Lung (tissue), 11 donors: ENCODE measurements at regions not wholly inside any gene's neighbourhood (a gene's known extent, or its start where the extent isn't known, plus 50 kb on each side); places are given as distances from the start of the nearest gene placed in this dataset.

ENCODE experiments used
- ATAC-seq: fragments of 200-7000 bp; cut with Tn5 transposase; one replicate; pipeline ENCODE4 v1.9.1; 2020; ENCODE audit warnings: moderate number of reproducible peaks; ENCODE audit not compliant: insufficient read depth, low FRiP score
- DNase-seq, 3 donors: peaks; one replicate each; pipeline ENCODE4 v3.0.0-alpha.2; 2013 to 2017
- H3K27ac ChIP-seq, 2 donors: one replicate each; pipeline ENCODE4 v1.5.1; 2013; ENCODE audit warnings: mild to moderate bottlenecking in 2 of 2, moderate library complexity in 2 of 2, control low read depth in 1 of 2, inconsistent platforms in 1 of 2, low read depth in 1 of 2, low read length in 1 of 2
- H3K27me3 ChIP-seq, 3 donors: one replicate each; pipeline ENCODE4 v1.5.1; 2013; ENCODE audit warnings: low read length in 2 of 3; ENCODE audit not compliant: control insufficient read depth in 3 of 3, insufficient read depth in 3 of 3
- H3K36me3 ChIP-seq, 4 donors: one replicate each; pipeline ENCODE4 v1.5.1; 2013; ENCODE audit warnings: low read length in 4 of 4, mild to moderate bottlenecking in 1 of 4, moderate library complexity in 1 of 4; ENCODE audit not compliant: control insufficient read depth in 4 of 4, insufficient read depth in 4 of 4
- H3K4me1 ChIP-seq, 5 donors: one replicate each; pipeline ENCODE4 v1.5.1; 2013; ENCODE audit warnings: low read length in 5 of 5, mild to moderate bottlenecking in 2 of 5, moderate library complexity in 1 of 5; ENCODE audit not compliant: control insufficient read depth in 5 of 5, insufficient read depth in 5 of 5
- H3K4me3 ChIP-seq: one replicate; pipeline ENCODE4 v1.5.1; 2013; ENCODE audit warnings: mild to moderate bottlenecking, control low read depth, moderate library complexity
- H3K9ac ChIP-seq, 2 donors: one replicate each; pipeline ENCODE4 v1.5.1; 2013; ENCODE audit warnings: low read length in 2 of 2, control low read depth in 1 of 2; ENCODE audit not compliant: insufficient read depth in 1 of 2
- H3K9me3 ChIP-seq, 4 donors: one replicate each; pipeline ENCODE4 v1.5.1; 2013; ENCODE audit warnings: low read length in 3 of 4, mild to moderate bottlenecking in 1 of 4, moderate library complexity in 1 of 4; ENCODE audit not compliant: control insufficient read depth in 4 of 4, insufficient read depth in 3 of 4
- CTCF ChIP-seq: IDR thresholded peaks from 2 replicates; pipeline ENCODE4 v1.5.1; 2012; ENCODE audit warnings: mild to moderate bottlenecking; ENCODE audit errors: control extremely low read depth, extremely low read depth
- WGBS, 2 donors: extraction: QIAGEN DNeasy Blood & Tissue Kit; methylation state at CpG; one replicate each; pipeline ENCODE4 v1.1.7; 2013; 5-methylcytosine and 5-hydroxymethylcytosine counted together
- donor health status: control.
- donor health status: control.
- donor health status: Bipolar disorder and iron deficiency.
- donor health status: healthy.
- donor health status: DM: yes; HTN: yes; CAD: no.

DNA sequence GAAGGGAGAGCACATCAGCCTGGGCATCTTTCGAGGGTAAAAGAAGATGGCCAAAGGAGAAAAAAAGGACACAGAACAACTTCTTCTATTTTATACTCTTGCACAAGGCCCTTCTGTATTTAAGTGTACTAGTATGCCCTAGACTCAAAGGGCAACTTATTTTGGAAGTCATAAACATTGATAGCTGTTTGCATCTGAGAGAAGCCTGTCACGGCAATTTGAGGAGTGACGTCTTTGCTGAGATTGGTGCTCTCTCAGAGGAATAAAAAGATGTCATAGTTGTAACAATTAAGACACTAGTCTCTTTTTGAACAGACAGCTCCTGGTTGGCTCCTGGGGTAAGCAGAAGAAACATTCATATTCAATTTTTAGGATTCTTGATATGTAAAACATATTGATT lies 260.4 kb upstream of the TTC14 start:
- 86 to 87% methylated on average over 3 of the region's 3 CpGs for WGBS, 2 donors
- no peak for DNase-seq
- Histone ChIP-seq H3K9ac (no peak overlapping the region), H3K9me3 (no peaks in the 10 kb centered on the region), H3K36me3 (no peaks in the 10 kb centered on the region), H3K4me1 (no peaks in the 10 kb centered on the region), H3K27me3 (no peaks in the 10 kb centered on the region), H3K4me3 (no peak overlapping the region), H3K27ac (no peak overlapping the region)
- no peak for ATAC-seq
- TF ChIP-seq CTCF: no peak

DNA sequence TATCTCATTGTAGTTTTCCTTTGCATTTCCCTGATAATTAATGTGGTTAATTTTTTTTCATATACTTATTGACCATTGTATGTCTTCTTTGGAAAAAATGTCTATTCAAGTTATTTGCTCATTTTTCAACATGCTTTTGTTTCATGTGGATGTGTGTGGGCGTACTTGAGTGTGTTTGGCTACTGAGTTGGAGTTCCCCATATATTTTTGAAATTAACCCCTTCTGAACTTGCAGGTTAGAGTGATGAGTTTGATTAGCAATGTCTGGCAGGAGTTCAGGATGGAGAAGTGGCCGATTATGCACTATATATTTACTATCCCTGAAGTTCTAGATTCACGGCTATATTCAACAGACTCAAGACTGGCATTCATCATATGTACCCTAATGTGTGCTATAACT lies 250.4 kb upstream of the TTC14 start:
- DNase-seq (no peak), ATAC-seq (no peak)
- no peak overlapping the region for H3K4me3 ChIP-seq
- no peaks in the 10 kb centered on the region for H3K36me3 ChIP-seq
- H3K27ac ChIP-seq: no peak overlapping the region
- H3K9ac ChIP-seq: no peak overlapping the region
- H3K4me1 ChIP-seq: no peaks in the 10 kb centered on the region
- 70 to 84% methylated on average over 3 of the region's 3 CpGs for WGBS, 2 donors
- H3K27me3 ChIP-seq: no peaks in the 10 kb centered on the region
- TF ChIP-seq CTCF: no peak
- no peaks in the 10 kb centered on the region for H3K9me3 ChIP-seq

GRCh38 chr3:180352261-180352660 lies 249.7 kb upstream of the TTC14 start:
- Histone ChIP-seq H3K9ac (no peak overlapping the region), H3K27ac (no peak overlapping the region), H3K36me3 (no peaks in the 10 kb centered on the region), H3K9me3 (no peaks in the 10 kb centered on the region), H3K4me1 (no peaks in the 10 kb centered on the region), H3K27me3 (no peaks in the 10 kb centered on the region), H3K4me3 (no peak overlapping the region)
- WGBS, 2 donors: 59 to 74% methylated on average over 1 of the region's 1 CpG
- ATAC-seq (no peak), DNase-seq (no peak)
- no peak for TF ChIP-seq CTCF

GRCh38 chr3:180354214-180354613 lies 247.7 kb upstream of the TTC14 start:
- WGBS, 2 donors: 73 to 83% methylated on average over 8 of the region's 8 CpGs
- no peak overlapping the region for H3K9ac ChIP-seq

More at GRCh38 chr3:180354214-180354613, 247.7 kb upstream of the TTC14 start:
- DNase-seq (no peak), ATAC-seq (no peak)
- H3K27ac ChIP-seq: no peak overlapping the region
- no peaks in the 10 kb centered on the region for H3K9me3 ChIP-seq
- no peaks in the 10 kb centered on the region for H3K4me1 ChIP-seq
- no peak overlapping the region for H3K4me3 ChIP-seq
- H3K36me3 ChIP-seq: no peaks in the 10 kb centered on the region
- H3K27me3 ChIP-seq: no peaks in the 10 kb centered on the region
- no peak for TF ChIP-seq CTCF
